ENCODE measurements at regions not wholly inside any gene's neighbourhood (a gene's known extent, or its start where the extent isn't known, plus 50 kb on each side); places are given as distances from the start of the nearest gene placed in this dataset.

- DNase-seq = no peak
- TF ChIP-seq EZH2 (IDR thresholded peaks at IDR 0.05; ENCODE audit: insufficient read depth, poor library complexity, severe bottlenecking) = no peak
- no peak for TF ChIP-seq EZH2phosphoT487 (IDR thresholded peaks at IDR 0.05; ENCODE audit: insufficient read depth, low read depth)
- no peak overlapping the region for H3K4me3 ChIP-seq
- in situ Hi-C loops (cut with MboI) = no loop called here
- no peak overlapping the region for H2AFZ ChIP-seq
- H3K9me3 ChIP-seq (ENCODE audit: low read depth) = no peaks in the 10 kb centered on the region
- no peaks in the 10 kb centered on the region for H3K27me3 ChIP-seq (replicated peaks; ENCODE audit: insufficient read depth)
- H3K27ac ChIP-seq = no peak overlapping the region
- no peaks in the 10 kb centered on the region for H3K4me1 ChIP-seq (ENCODE audit: insufficient read depth)
- H4K20me1 ChIP-seq (ENCODE audit: insufficient read depth) = no peaks in the 10 kb centered on the region
- no peaks in the 10 kb centered on the region for H3K79me2 ChIP-seq (ENCODE audit: insufficient read depth)
- no peak overlapping the region for H3K4me2 ChIP-seq (ENCODE audit: unreplicated experiment)
- no peaks in the 10 kb centered on the region for H3F3A ChIP-seq (ENCODE audit: insufficient read depth)
- no peak overlapping the region for H3K9ac ChIP-seq
- H3K9me2 ChIP-seq (ENCODE audit: insufficient read depth) = no peaks in the 10 kb centered on the region
- no peaks in the 10 kb centered on the region for H3K36me3 ChIP-seq (ENCODE audit: low read depth)
- 58 to 63% methylated on average over 1 of the region's 1 CpG for WGBS, 2 experiments (ENCODE audit: low coverage in 1 of 2, low lambda C conversion rate in 2 of 2, missing lambda C conversion rate in 2 of 2)
Measured at GRCh38 chr12:23049180-23049579, 424.2 kb downstream of the ETNK1 start.

DNA sequence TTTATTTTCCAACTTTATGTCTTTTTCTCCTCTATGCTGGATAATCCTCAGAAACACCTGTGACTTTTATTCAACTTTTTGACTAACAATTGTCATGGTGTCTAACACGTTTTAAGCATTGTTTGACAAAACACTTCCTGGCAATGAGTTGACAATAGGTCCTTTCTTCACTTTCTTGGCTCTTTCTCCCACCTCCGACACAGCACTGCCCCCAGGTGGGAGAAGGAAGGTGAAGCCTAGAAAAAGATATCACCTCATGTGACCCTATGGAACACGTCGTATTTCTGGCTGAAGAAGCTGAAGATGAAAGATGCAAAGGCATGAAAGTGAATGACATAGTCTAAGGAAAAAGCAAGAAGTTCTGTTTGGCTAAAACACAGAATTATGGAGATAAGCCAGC lies 430.0 kb downstream of the ETNK1 start:
- Histone ChIP-seq H3K36me3 (ENCODE audit: low read depth) (no peaks in the 10 kb centered on the region), H3K9ac (no peak overlapping the region), H4K20me1 (ENCODE audit: insufficient read depth) (no peaks in the 10 kb centered on the region), H3K27me3 (replicated peaks; ENCODE audit: insufficient read depth) (no peaks in the 10 kb centered on the region), H3K79me2 (ENCODE audit: insufficient read depth) (no peaks in the 10 kb centered on the region), H3K9me2 (ENCODE audit: insufficient read depth) (no peaks in the 10 kb centered on the region), H3K4me2 (ENCODE audit: unreplicated experiment) (no peak overlapping the region), H3K4me3 (no peak overlapping the region), H3K9me3 (ENCODE audit: low read depth) (no peaks in the 10 kb centered on the region), H2AFZ (no peak overlapping the region), H3F3A (ENCODE audit: insufficient read depth) (no peaks in the 10 kb centered on the region), H3K4me1 (ENCODE audit: insufficient read depth) (no peaks in the 10 kb centered on the region), H3K27ac (no peak overlapping the region)
- in situ Hi-C loops (cut with MboI) = no loop called here
- TF ChIP-seq EZH2 (IDR thresholded peaks at IDR 0.05; ENCODE audit: insufficient read depth, poor library complexity, severe bottlenecking) (no peak), EZH2phosphoT487 (IDR thresholded peaks at IDR 0.05; ENCODE audit: insufficient read depth, low read depth) (no peak)
- 16 to 20% methylated on average over 4 of the region's 4 CpGs for WGBS, 2 experiments (ENCODE audit: low coverage in 1 of 2, low lambda C conversion rate in 2 of 2, missing lambda C conversion rate in 2 of 2)
- peak; percentile 12 for DNase-seq

- Histone ChIP-seq H3F3A (ENCODE audit: insufficient read depth) (no peaks in the 10 kb centered on the region), H3K4me3 (no peak overlapping the region), H3K79me2 (ENCODE audit: insufficient read depth) (no peaks in the 10 kb centered on the region), H3K9me2 (ENCODE audit: insufficient read depth) (no peaks in the 10 kb centered on the region), H4K20me1 (ENCODE audit: insufficient read depth) (no peaks in the 10 kb centered on the region), H3K9me3 (ENCODE audit: low read depth) (no peaks in the 10 kb centered on the region), H2AFZ (no peak overlapping the region), H3K27ac (no peak overlapping the region), H3K9ac (no peak overlapping the region), H3K36me3 (ENCODE audit: low read depth) (no peaks in the 10 kb centered on the region), H3K4me2 (ENCODE audit: unreplicated experiment) (no peak overlapping the region), H3K4me1 (ENCODE audit: insufficient read depth) (no peaks in the 10 kb centered on the region), H3K27me3 (replicated peaks; ENCODE audit: insufficient read depth) (no peaks in the 10 kb centered on the region)
- no peak for DNase-seq
- in situ Hi-C loops (cut with MboI) = no loop called here
- WGBS, 2 experiments (ENCODE audit: low coverage in 1 of 2, low lambda C conversion rate in 2 of 2, missing lambda C conversion rate in 2 of 2) = 8 to 10% methylated on average over 2 of the region's 2 CpGs
- TF ChIP-seq EZH2phosphoT487 (IDR thresholded peaks at IDR 0.05; ENCODE audit: insufficient read depth, low read depth) (no peak), EZH2 (IDR thresholded peaks at IDR 0.05; ENCODE audit: insufficient read depth, poor library complexity, severe bottlenecking) (no peak)
Measured at GRCh38 chr12:23057571-23057970, 432.6 kb downstream of the ETNK1 start.

DNA sequence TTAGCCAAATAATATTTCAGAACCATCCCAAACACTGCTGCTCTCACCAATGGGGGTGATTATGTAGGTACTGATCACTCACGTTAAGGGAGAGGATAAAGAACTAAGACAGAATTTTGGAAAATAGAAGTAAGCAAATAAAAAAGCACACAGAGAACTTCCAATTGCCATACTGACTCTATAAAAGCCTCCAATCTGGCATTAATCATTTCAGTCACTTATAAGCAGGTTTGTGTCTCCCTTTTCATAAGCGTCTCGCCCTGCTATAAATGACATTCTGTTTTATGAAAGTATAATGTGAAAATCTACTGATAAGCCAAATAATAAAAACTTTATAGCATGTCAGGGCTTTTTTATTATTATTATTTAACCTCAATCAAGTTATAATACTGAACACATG lies 435.2 kb downstream of the ETNK1 start:
- Histone ChIP-seq H3K27ac (no peak overlapping the region), H2AFZ (no peak overlapping the region)
- in situ Hi-C loops (cut with MboI) = no loop called here

DNA sequence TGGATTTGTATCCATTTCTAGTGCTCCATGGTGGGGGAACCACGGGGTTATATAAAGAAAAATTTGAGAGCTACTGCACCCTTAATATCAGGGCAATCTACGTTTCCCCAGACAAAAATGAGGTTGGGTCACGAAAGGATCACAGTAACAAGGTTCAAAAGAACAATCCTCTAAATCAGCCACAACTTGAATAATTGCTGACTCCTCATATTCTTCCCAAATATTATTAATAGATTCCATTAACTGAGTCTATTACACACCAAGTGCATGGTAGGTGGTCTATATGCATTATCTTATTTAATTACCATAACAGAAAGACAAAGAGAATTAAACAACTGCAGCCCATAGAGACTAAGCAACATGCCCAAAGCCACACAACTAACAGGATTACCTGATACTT lies 438.2 kb downstream of the ETNK1 start:
- Histone ChIP-seq H3K27me3 (replicated peaks; ENCODE audit: insufficient read depth) (no peaks in the 10 kb centered on the region), H3K4me3 (no peak overlapping the region), H3K36me3 (ENCODE audit: low read depth) (no peaks in the 10 kb centered on the region), H3K27ac (no peak overlapping the region), H3K9ac (no peak overlapping the region), H3K4me2 (ENCODE audit: unreplicated experiment) (no peak overlapping the region), H3K4me1 (ENCODE audit: insufficient read depth) (no peaks in the 10 kb centered on the region), H3K9me2 (ENCODE audit: insufficient read depth) (no peaks in the 10 kb centered on the region), H4K20me1 (ENCODE audit: insufficient read depth) (no peaks in the 10 kb centered on the region), H3F3A (ENCODE audit: insufficient read depth) (no peaks in the 10 kb centered on the region), H2AFZ (no peak overlapping the region), H3K79me2 (ENCODE audit: insufficient read depth) (no peaks in the 10 kb centered on the region), H3K9me3 (ENCODE audit: low read depth) (no peaks in the 10 kb centered on the region)
- no peak for DNase-seq
- WGBS, 2 experiments (ENCODE audit: low coverage in 1 of 2, low lambda C conversion rate in 2 of 2, missing lambda C conversion rate in 2 of 2) = 35 to 43% methylated on average over 3 of the region's 3 CpGs
- in situ Hi-C loops (cut with MboI) = no loop called here
- no peak for TF ChIP-seq EZH2phosphoT487 (IDR thresholded peaks at IDR 0.05; ENCODE audit: insufficient read depth, low read depth)

More for the DNA sequence above, 435.2 kb downstream of the ETNK1 start:
- H3K79me2 ChIP-seq (ENCODE audit: insufficient read depth) = no peaks in the 10 kb centered on the region
- TF ChIP-seq EZH2 (IDR thresholded peaks at IDR 0.05; ENCODE audit: insufficient read depth, poor library complexity, severe bottlenecking) (no peak), EZH2phosphoT487 (IDR thresholded peaks at IDR 0.05; ENCODE audit: insufficient read depth, low read depth) (no peak)
- H3K9me3 ChIP-seq (ENCODE audit: low read depth) = no peaks in the 10 kb centered on the region
- no peaks in the 10 kb centered on the region for H3K9me2 ChIP-seq (ENCODE audit: insufficient read depth)
- no peaks in the 10 kb centered on the region for H3K4me1 ChIP-seq (ENCODE audit: insufficient read depth)
- H4K20me1 ChIP-seq (ENCODE audit: insufficient read depth) = no peaks in the 10 kb centered on the region
- no peaks in the 10 kb centered on the region for H3K27me3 ChIP-seq (replicated peaks; ENCODE audit: insufficient read depth)
- 19 to 24% methylated on average over 3 of the region's 3 CpGs for WGBS, 2 experiments (ENCODE audit: low coverage in 1 of 2, low lambda C conversion rate in 2 of 2, missing lambda C conversion rate in 2 of 2)
- H3K36me3 ChIP-seq (ENCODE audit: low read depth) = no peaks in the 10 kb centered on the region
- H3K4me3 ChIP-seq = no peak overlapping the region
- no peak overlapping the region for H3K9ac ChIP-seq
- H3F3A ChIP-seq (ENCODE audit: insufficient read depth) = no peaks in the 10 kb centered on the region
- H3K4me2 ChIP-seq (ENCODE audit: unreplicated experiment) = no peak overlapping the region
- DNase-seq = no peak

Measured in GM23248 (cell line).